Inferior parietal cortex (tissue), 1 donor: ENCODE measurements at regions not wholly inside any gene's neighbourhood (a gene's known extent, or its start where the extent isn't known, plus 50 kb on each side); places are given as distances from the start of the nearest gene placed in this dataset.
"Not testable (repeated sequence)": the region's sequence is repeated elsewhere in the genome, so short reads cannot be mapped to it uniquely, and the experiment has no call there.

Experiments
- DNase-seq: peaks from one replicate; pipeline ENCODE4 v3.0.0-alpha.2; 2016; ENCODE audit errors: extremely low spot score

DNA sequence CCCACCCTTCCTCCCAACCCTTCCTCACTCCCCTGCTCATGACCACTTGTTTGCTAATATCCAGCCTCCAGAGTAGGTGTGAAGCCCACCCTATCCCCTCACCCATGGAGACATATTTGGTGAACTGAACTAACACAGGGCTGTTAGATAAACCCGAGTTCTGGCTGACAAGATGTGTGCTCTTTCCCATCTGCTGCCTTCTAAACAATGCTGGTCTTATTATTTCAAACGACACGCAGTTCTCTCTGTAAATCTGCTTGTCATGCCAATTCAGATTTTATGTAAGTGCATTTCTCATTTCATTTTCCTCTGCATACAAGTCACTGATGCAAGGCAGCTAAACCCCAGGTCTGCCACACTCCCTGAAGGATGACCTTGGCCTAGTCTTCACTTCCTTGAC, 343.0 kb upstream of the CDH5 start:
- DNase-seq, result no peak

DNA sequence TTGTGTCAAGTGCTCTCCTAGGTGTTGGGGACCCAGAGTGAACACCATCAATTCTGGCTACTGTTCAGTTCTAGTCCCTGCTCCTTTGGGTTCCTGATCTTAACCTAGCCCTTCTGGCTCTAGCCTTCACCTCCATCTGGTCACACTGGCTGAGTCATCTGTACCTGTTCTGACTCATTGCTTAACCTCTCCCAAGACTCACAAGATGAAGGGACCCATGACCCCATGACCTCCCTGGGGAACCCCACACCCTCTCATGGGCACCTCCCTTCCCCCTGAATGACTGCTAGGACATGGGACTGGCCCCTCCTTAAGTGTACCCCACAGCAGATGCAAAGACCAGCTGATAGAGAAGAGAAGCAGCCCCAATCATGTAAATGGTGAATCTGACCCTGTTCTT, 345.8 kb upstream of the CDH5 start:
- no peak for DNase-seq

DNA sequence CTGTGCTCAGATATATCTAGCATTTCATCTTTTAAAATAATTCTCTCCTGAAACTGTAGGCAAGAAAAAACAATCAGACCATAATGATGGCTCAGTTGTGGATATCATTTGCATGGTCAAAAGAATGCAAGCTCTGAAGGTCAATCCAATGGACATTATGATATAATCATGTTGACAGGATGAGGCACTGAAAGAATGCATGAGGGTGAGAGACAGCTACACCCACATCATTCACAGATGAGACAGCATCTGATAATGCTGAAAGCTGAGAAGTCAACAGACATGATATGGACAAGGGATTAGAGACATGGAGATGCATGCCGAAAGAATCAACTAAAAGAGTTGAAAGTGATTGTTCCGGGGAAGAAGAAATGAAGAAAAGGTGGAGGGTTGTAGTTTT, 346.4 kb upstream of the CDH5 start:
- DNase-seq, result no peak

DNA sequence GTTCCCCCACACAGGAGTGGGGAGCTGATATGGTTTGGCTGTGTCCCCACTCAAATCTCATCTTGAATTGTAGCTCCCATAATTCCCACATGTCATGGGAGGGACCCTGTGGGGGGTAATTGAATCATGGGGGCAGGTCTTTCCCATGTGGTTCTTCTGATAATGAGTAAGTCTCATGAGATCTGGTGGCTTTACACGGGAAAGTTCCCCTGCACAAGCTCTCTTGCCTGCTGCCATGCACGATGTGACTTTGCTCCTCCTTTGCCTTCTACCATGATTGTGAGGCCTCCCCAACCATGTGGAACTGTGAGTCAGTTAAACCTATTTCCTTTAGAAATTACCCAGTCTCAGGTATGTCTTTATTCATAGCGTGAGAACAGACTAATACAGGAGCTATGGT, 347.0 kb upstream of the CDH5 start:
- DNase-seq, result not testable (repeated sequence)

DNA sequence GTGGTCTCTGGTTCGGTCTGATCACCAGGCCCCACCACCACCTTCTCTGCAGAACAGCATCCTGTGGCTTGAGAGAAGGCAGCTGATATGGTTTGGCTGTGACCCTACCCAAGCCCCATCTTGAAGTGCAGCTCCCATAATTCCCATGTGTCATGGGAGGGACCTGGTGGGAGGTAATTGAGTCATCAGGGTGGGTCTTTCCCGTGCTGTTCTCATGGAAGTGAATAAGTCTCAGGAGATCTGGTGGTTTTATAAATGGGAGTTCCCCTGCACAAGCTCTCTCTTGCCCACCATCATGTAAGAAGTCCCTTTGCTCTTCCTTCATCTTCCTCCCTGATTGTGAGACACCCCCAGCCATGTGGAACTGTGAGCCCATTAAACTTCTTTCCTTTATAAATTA, 352.3 kb upstream of the CDH5 start:
- DNase-seq, result no peak

DNA sequence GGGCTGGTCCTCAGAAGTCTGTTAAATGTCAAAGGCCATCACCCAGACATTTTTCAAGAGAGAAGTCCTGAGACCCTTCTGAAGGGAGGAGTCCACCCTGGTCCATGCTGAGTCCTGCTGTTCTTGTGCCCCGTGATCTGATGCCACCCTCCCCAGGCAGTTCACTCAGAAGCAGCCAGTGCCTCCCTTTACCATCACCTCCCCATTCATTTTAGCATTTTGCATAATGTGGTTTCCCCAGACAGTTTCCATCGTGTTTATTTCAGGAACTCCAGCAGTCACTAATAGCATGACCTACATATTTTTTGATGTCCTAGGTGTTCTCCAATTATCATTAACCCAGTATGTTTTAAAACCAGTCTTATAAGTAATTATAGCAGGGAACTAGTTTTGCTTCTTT, 353.0 kb upstream of the CDH5 start:
- no peak for DNase-seq

DNA sequence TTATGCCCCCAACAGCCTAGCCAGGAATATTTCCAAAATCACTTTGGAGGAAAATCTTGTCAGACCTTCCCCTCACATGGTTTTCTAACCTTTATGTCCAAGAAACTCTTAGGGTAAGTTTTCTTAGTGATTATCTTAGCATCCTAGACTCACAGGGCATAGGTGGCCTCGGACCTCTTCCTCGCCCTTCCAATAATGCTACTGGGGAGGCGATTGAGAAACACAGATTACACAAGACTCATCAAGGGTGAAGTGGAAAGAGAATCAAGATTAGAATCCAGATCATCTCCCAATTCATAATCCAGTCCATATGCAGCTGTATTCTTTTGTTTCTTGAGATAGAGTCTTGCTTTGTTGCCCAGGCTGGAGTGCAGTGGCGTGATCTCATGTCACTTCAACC, 358.4 kb upstream of the CDH5 start:
- no peak for DNase-seq

DNA sequence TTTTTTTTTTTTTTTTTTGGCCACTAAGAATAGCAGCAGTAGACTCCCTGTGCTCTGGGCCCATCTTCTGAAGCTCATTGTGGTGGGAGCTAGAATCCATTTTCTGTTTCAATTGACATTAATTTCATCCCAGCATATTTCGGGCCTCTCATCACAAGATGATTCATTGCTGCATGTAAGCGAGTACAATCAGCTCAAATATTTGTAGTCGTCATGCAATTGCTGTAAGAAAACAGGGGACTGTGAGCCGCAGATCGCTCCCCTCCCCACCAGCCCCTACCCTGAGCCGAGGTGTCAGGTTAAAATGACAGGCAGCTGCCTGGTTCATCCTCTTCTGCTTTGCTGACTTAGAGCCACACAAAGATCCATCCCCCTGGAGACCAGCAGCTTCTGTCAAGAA, 358.8 kb upstream of the CDH5 start:
- DNase-seq, result no peak

DNA sequence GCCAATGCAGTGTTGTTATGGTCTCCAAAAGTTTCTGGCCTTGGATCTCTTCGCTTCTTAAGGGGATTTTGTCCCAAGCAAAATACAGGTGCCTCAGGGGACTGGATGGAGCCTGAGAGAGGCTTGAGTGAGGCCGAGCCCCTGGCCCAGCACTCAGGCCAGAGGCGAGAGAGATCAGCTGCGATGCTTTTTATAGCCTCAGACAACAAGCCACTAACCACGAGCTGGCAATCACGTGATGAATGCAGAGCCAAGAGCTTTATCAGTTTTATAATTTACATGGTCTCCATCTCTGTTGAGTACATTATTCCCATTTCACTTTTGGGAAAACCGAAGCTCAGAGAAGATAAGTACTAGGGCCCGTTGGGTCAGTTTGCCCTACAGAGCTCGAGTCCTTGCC, 360.0 kb upstream of the CDH5 start:
- DNase-seq, result no peak

DNA sequence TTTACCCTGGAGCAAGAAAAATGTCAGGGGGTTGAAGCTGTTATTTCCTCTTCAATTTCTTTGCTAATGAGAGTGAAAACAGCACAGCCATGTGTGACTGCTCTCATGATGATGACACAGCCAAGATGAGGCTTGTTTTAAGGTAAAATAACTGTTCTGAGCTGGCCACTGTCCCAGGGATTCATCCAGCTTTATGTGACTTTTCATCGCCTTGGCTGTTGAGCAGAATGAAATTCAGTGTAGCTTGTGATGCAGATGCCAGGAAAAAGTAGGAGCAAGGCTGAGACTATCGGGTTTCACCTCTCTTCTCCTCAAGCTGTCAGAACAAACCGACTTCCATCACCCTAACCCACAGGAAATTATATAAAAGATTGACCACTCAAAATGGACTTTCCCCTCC, 361.8 kb upstream of the CDH5 start:
- peak; percentile 19 for DNase-seq

DNA sequence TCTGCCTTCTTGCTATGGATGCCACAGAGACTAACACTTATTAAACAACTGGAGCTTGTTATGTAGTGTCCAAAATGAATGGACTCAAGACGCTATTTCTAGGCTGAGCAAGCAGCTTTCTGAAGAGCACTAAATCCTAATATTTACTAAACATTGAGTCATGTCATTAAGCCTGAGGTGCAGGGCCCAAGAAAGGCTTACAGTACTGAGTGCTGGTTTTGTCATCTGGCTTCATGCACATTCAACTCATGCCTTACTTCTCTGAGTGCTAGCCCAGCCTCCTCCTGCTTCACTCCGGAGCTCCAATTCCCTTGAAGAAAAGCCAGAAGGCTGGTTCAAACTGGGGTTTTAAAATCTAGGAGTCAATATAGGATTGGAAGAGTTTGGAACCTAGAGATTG, 363.3 kb upstream of the CDH5 start:
- DNase-seq, result no peak

DNA sequence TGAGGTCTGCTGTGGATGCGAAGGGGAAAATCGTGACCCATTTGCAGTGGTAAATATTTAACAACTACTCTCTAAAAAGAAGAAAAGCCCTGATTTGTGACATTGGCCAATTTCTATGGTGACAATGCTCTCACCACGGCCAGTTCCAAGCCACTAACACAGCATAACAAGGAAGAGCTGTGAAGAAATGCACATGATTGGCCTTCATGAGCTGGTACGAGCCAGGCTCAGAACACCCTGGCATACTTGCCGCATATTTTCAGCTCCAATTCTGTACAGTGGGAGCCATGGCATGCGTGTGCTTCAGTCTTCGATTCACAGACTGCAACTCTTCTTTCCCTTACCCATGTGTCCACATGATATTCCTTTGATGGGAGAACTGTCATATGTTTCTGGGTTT, 363.9 kb upstream of the CDH5 start:
- no peak for DNase-seq

DNA sequence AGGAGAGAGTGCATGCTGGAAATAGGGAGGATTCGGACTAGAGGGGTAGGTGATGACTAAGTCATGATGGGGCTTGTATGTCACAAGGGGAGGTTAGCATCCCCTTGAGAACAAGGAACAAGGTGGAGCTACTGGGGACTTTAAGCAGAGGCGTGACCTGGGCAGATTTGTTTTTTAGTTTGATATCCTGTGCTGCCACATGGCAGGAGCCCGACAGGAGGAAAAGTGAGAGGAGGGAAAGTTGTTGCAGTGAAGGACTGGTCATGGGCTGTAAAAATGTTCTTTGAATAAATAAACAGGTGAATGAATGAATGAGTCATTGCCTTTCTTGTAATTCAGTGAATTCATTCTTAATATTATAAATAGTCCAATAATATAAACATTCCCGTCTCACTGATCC, 365.1 kb upstream of the CDH5 start:
- DNase-seq, result no peak

DNA sequence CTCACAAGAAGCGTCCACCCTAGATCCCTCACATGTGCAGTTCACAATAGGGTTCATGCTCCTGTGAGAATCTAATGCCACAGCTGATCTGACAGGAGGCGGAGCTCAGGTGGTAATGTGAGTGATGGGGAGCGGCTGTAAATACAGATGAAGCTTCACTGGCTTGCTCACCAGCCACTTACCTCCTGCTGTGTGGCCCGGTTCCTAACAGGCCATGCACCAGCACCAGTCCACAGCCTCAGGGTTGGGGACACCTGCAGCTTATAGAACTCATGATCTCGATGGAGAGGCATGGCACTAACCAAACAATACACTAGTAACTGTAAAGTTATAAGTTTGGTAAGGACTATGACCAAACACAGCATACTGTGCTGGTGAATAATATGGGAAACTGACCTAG, 368.0 kb upstream of the CDH5 start:
- no peak for DNase-seq

DNA sequence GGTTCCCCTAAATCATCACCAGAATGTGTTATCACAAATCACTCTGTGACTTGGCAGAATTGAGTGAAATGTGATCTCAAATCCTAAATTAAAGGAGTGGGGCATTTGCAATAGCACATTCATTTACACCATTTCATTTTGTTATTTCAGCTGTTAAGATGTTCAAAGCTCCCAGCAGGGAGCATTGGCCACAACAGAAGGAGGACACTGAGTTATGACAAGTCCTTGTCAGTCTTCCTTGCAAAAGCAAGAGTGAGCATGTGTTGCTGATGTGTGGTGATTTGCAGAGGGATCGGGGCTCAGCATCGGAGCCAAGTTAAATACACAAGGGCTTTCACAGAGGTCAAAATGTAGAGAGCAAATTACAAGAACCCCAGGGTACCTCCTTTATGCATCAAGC, 372.2 kb upstream of the CDH5 start:
- no peak for DNase-seq

DNA sequence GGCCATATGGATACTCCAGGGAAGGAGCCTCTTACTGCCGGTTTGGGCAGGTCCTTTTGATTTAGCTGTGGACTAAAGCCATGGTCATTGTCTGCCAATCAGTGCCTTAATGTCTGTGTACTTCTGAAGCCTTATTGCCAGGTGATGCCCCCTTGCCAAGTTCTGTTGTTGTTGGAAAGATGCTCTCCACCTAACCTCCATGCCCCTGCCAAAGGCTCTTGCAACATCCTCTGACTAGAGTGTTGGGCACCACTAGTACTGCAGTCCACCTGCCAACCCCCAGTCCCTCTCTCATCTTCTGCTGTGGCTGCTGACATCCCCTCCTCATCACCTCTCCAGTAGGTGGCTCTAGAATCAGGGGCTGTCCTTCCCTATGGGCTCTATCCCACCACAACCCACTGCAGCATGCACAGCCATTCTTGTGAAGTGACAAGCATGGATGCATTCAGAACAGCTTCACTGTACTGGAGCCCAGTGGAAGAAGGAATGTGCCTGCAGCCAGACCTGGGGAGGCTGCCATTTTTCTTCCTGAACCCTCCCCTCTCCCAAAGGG, 375.3 kb upstream of the CDH5 start:
- no peak for DNase-seq

DNA sequence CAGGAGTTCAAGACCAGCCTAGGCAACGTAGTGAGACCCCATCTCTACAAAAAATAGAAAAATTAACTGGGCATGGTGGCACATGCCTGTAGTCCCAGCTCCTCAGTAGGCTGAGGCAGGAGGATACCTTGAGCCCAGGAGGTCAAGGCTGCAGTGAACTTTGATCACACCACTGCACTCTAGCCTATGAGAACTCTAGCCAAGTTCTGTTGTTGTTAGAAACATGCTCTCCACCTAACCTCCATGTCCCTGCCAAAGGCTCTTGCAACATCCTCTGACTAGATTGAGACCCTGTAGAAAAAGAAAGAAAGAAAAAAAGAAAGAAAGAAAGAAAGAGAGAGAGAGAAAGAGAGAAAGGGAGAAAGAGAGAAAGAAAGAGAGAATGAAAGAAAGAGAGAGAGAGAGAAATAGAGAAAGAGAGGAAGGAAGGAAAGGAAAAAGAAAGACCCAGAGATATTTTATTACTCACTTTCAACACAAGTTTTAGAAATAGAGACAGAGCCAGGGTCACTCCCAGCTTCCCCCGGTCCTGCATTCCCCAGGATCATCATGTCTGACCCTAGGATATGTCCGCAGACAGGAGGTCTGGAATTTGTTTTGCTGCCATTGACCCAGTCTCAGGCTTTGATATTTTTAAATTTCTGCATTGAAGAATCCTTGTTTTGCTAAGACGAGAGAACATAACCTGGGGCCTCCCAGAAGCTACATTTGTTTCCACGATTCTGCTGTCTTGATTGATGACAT, 376.5 kb upstream of the CDH5 start:
- no peak for DNase-seq

DNA sequence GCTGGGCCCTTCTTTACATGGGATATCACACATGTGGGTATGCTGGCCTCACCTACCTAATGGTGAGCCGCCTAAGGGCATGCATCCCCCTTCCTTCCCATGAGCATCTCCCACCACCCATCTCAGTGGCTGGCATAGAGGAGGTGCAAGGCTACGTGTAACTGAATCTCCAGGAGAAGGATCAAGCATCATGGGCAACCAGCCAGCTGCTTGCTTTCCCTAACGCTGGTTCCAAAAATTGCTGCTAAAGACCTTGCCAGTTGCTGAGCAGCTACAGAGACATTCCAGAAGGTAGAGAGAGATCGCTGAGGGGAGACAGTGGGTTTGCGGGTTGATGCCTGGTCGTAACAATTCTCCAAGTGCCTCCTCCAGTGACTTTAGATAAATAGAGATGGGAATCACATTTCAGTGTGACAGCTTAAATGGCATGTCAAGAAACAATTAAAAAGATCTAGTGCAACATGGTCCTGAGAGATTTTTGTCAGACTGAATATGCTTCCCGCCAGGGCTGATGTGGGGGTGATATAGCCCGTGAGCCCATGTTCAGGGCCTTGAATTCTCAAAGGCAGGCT, 378.4 kb upstream of the CDH5 start:
- no peak for DNase-seq

DNA sequence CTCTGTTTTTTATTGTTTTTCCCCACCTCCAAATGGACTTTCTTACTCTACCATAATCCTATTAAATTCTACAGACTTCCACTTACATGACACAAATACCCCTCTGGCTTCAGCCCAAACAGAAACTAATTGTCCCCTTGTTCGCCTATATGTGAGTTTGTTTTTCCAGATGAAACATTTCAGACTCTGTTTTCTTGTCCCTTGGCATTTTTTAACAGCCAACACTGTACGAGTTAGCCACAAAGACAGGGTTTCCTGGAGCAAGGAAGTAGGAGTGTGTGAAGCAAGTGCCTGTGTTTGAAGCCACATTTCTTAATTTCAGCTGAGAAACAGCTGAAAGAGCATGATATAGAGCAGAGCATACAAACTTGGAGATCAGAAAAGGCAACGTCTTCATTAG, 382.2 kb upstream of the CDH5 start:
- DNase-seq, result no peak

DNA sequence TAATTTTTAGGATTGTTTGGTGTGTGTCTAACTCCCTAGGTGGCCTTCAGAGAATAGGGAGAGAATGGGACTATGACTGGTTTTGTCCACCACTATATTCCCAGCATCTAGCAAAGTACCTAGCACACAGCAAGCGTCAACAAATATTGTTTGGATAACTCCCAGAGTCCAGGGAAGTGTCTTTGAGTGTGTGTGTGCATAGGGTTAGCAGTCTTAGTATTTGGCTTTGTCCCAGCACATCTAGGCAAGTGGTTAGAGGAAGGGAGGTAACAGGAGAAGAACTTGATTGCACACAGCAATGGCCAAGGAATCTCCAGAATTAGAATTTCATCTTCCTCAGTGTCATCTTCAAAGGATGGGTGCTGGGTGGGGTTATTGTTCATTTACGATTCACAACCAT, 385.4 kb upstream of the CDH5 start:
- DNase-seq, result no peak

DNA sequence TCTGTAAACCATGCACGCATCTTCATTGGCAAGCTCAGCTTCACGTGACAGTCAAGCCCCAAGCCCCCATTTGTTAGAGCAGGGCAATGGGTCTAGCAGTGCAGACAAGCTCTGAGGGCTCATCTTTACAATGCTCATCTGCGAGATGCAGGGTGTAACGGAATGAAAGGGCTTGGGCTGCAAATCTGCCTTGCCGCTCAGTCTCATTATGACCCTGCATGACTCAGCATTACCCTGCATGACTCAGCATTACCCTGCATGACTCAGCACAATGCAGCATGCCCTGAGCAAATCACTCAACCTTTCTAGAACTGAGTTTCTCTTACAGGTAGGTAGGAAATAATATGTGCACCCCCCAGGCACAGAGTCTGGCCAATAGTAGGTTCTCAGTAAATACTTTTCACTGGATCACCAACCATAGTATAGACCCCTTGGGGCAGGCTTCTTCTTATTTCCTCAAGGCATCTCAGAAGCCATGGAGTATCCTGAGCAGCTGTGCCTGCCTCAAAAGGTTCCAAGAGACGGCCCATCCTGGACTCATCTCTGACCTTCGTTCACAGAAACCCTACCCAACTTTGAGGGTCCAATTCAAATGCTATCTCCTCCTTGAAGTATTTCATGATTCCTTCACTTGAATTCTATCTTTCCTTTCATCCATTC, 391.3 kb upstream of the CDH5 start:
- DNase-seq, result no peak

DNA sequence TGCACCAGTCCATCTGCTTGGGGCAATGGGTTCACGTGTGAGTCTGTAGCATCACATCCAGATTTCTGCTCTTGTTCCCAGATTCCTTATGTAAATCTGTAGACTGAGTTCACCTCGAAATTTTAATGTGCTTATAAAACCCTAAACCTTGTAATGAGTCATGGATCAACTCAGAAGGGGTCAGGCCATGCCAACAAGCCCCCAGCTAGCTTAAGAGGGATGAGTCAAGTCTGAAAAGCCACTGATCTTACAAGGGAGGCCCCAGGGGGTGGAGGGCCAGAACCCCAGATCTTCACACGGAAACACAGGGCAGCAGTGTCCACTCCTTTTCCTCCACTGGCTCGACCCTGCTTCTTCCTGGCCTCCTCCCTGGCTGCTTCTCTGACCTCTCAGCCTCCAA, 399.1 kb upstream of the CDH5 start:
- no peak for DNase-seq

DNA sequence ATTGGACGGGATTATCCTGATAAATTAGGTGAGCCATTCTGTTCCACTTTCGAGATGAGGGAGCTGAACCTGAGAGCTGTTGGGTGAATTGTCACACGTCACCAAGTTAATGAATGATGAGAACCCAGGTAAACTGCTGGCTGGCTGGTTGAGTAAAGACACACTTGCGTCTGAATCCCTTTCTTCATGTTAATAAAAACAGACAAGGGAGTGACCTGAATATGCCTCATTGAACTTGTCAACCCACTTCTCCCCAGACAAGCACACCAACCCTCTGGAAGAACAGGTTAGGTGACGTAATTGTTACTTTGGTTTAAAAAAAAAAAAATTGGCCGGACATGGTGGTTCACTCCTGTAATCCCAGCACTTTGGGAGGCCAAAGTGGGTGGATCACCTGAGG, 400.9 kb upstream of the CDH5 start:
- no peak for DNase-seq
